ENCODE measurements at regions not wholly inside any gene's neighbourhood (a gene's known extent, or its start where the extent isn't known, plus 50 kb on each side); places are given as distances from the start of the nearest gene placed in this dataset.

- no TSS peak for BruUV-seq (replicated peaks)
- ChIA-PET CTCF (no interaction called here), POLR2A (no interaction called here)
- intact Hi-C loops (cut with micrococcal nuclease; ENCODE audit: unreplicated experiment) (no loop called here), in situ Hi-C loops (cut with HindIII; ENCODE audit: low pct_unique_long_range_greater_than_20kb, low sequenced_read_pairs) (no loop called here)
- Histone ChIP-seq H3K27me3 (ENCODE audit: control insufficient read depth, insufficient read depth, low read length) (no peaks in the 10 kb centered on the region), H3K9me3 (ENCODE audit: control insufficient read depth, insufficient read depth, low read depth, low read length) (no peaks in the 10 kb centered on the region), H3K36me3 (ENCODE audit: control insufficient read depth, insufficient read depth, low read length) (no peaks in the 10 kb centered on the region), H3K4me3 (ENCODE audit: low read depth in 2 of 2, low read length in 2 of 2) (no peak overlapping the region), H3K4me1 (ENCODE audit: control insufficient read depth, insufficient read depth, low read length) (no peaks in the 10 kb centered on the region), H3K27ac (ENCODE audit: low read length) (no peak overlapping the region)
- ATAC-seq (no peak), DNase-seq (ENCODE audit: low read depth, low spot score) (no peak)
- no peak for TF ChIP-seq REST (IDR thresholded peaks at IDR 0.05; ENCODE audit: insufficient read depth in 1 of 2, low read depth in 2 of 2, low read length in 1 of 2)
- TF ChIP-seq SIN3A (IDR thresholded peaks at IDR 0.05; ENCODE audit: borderline replicate concordance, insufficient read depth, low read depth, low read length): no peak
- no peak for TF ChIP-seq CTCF (IDR thresholded peaks at IDR 0.05)
- TF ChIP-seq POLR2AphosphoS5 (IDR thresholded peaks at IDR 0.05; ENCODE audit: low read depth, low read length): no peak
- TF ChIP-seq TCF7L2 (IDR thresholded peaks at IDR 0.05; ENCODE audit: low read depth, low read length): no peak
These were observed 390.6 kb upstream of the C9orf72 start for GRCh38 chr9:27963836-27964235.

GRCh38 chr9:27967210-27967609 lies 393.9 kb upstream of the C9orf72 start:
- H3K27me3 ChIP-seq (ENCODE audit: control insufficient read depth, insufficient read depth, low read length): no peaks in the 10 kb centered on the region
- ChIA-PET POLR2A (no interaction called here), CTCF (no interaction called here)
- TF ChIP-seq CTCF (IDR thresholded peaks at IDR 0.05) (no peak), SIN3A (IDR thresholded peaks at IDR 0.05; ENCODE audit: borderline replicate concordance, insufficient read depth, low read depth, low read length) (no peak), REST (IDR thresholded peaks at IDR 0.05; ENCODE audit: insufficient read depth in 1 of 2, low read depth in 2 of 2, low read length in 1 of 2) (no peak), POLR2AphosphoS5 (IDR thresholded peaks at IDR 0.05; ENCODE audit: low read depth, low read length) (no peak), TCF7L2 (IDR thresholded peaks at IDR 0.05; ENCODE audit: low read depth, low read length) (no peak)
- no peak overlapping the region for H3K27ac ChIP-seq (ENCODE audit: low read length)
- no peaks in the 10 kb centered on the region for H3K9me3 ChIP-seq (ENCODE audit: control insufficient read depth, insufficient read depth, low read depth, low read length)
- ATAC-seq (no peak), DNase-seq (ENCODE audit: low read depth, low spot score) (no peak)
- H3K4me3 ChIP-seq (ENCODE audit: low read depth in 2 of 2, low read length in 2 of 2): no peak overlapping the region
- no peaks in the 10 kb centered on the region for H3K4me1 ChIP-seq (ENCODE audit: control insufficient read depth, insufficient read depth, low read length)
- BruUV-seq (replicated peaks): no TSS peak
- no peaks in the 10 kb centered on the region for H3K36me3 ChIP-seq (ENCODE audit: control insufficient read depth, insufficient read depth, low read length)
- intact Hi-C loops (cut with micrococcal nuclease; ENCODE audit: unreplicated experiment): no loop called here
- in situ Hi-C loops (cut with HindIII; ENCODE audit: low pct_unique_long_range_greater_than_20kb, low sequenced_read_pairs): no loop called here
